ENCODE measurements at regions not wholly inside any gene's neighbourhood (a gene's known extent, or its start where the extent isn't known, plus 50 kb on each side); places are given as distances from the start of the nearest gene placed in this dataset.
"Not testable (repeated sequence)": the region's sequence is repeated elsewhere in the genome, so short reads cannot be mapped to it uniquely, and the experiment has no call there.

DNA sequence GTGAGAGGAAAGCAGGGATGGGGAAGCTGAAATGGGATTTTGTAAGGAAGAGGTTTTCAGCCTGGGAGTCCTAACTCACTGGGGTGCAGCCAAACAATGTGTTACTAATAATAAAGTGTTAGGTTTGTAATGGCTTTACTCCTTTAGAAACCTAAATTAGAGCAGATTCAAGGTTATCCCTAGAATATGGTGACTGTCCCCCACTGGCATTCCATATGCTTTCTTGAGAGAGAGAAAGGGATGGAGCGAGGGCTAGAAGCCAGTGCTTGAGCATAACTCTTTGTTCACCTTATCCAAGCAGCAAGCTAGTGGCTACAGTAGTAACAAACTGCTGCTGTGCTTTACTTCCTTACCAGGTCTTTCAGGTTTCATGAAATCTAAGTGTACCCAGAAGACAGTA is 249.1 kb upstream of the PGRMC2 start:
- no peak overlapping the region for H3K9ac ChIP-seq (ENCODE audit: low read length)
- no peak overlapping the region for H3K4me3 ChIP-seq (ENCODE audit: low read depth, low read length, poor library complexity, severe bottlenecking)
- no peaks in the 10 kb centered on the region for H4K20me1 ChIP-seq (ENCODE audit: insufficient read depth, low read length)
- H3K9me3 ChIP-seq (ENCODE audit: low read length): no peaks in the 10 kb centered on the region
- no peaks in the 10 kb centered on the region for H3K36me3 ChIP-seq (ENCODE audit: insufficient read depth, low read length)
- no peaks in the 10 kb centered on the region for H3F3A ChIP-seq (ENCODE audit: insufficient read depth, low read length)
- no peaks in the 10 kb centered on the region for H3K9me2 ChIP-seq (ENCODE audit: low read depth, low read length)
- no peak overlapping the region for H2AFZ ChIP-seq (ENCODE audit: low read length)
- no peak overlapping the region for H3K27ac ChIP-seq (ENCODE audit: low read depth, low read length, poor library complexity, severe bottlenecking)
- no peaks in the 10 kb centered on the region for H3K79me2 ChIP-seq (ENCODE audit: insufficient read depth, low read length)
- TF ChIP-seq EZH2 (IDR thresholded peaks at IDR 0.05; ENCODE audit: borderline replicate concordance, low read length) (no peak), CTCF (IDR thresholded peaks at IDR 0.05; ENCODE audit: low read length) (no peak)
- no peaks in the 10 kb centered on the region for H3K27me3 ChIP-seq (ENCODE audit: insufficient read depth, low read length)
- H3K4me2 ChIP-seq (ENCODE audit: low read length): no peak overlapping the region
- H3K4me1 ChIP-seq (ENCODE audit: insufficient read depth, low read length, severe bottlenecking): no peaks in the 10 kb centered on the region

GRCh38 chr4:128535510-128535909 is 247.9 kb upstream of the PGRMC2 start:
- not testable (repeated sequence) for H3K27me3 ChIP-seq (ENCODE audit: insufficient read depth, low read length); H3K4me2 ChIP-seq (ENCODE audit: low read length); H3K27ac ChIP-seq (ENCODE audit: low read depth, low read length, poor library complexity, severe bottlenecking); H3K4me3 ChIP-seq (ENCODE audit: low read depth, low read length, poor library complexity, severe bottlenecking); H4K20me1 ChIP-seq (ENCODE audit: insufficient read depth, low read length); H3K4me1 ChIP-seq (ENCODE audit: insufficient read depth, low read length, severe bottlenecking); H3K9me3 ChIP-seq (ENCODE audit: low read length); H3K9ac ChIP-seq (ENCODE audit: low read length); H3K79me2 ChIP-seq (ENCODE audit: insufficient read depth, low read length); H3F3A ChIP-seq (ENCODE audit: insufficient read depth, low read length); H2AFZ ChIP-seq (ENCODE audit: low read length); H3K36me3 ChIP-seq (ENCODE audit: insufficient read depth, low read length); H3K9me2 ChIP-seq (ENCODE audit: low read depth, low read length)

GRCh38 chr4:128528793-128529553 is 241.4 kb upstream of the PGRMC2 start:
- no peak overlapping the region for H3K4me3 ChIP-seq (ENCODE audit: low read depth, low read length, poor library complexity, severe bottlenecking)
- H3K79me2 ChIP-seq (ENCODE audit: insufficient read depth, low read length): no peaks in the 10 kb centered on the region
- no peaks in the 10 kb centered on the region for H3K9me3 ChIP-seq (ENCODE audit: low read length)
- H3K9ac ChIP-seq (ENCODE audit: low read length): no peak overlapping the region
- no peak overlapping the region for H3K27ac ChIP-seq (ENCODE audit: low read depth, low read length, poor library complexity, severe bottlenecking)
- no peaks in the 10 kb centered on the region for H3F3A ChIP-seq (ENCODE audit: insufficient read depth, low read length)
- H3K4me2 ChIP-seq (ENCODE audit: low read length): no peak overlapping the region
- no peaks in the 10 kb centered on the region for H3K36me3 ChIP-seq (ENCODE audit: insufficient read depth, low read length)
- H3K27me3 ChIP-seq (ENCODE audit: insufficient read depth, low read length): no peaks in the 10 kb centered on the region
- no peaks in the 10 kb centered on the region for H4K20me1 ChIP-seq (ENCODE audit: insufficient read depth, low read length)
- H3K4me1 ChIP-seq (ENCODE audit: insufficient read depth, low read length, severe bottlenecking): no peaks in the 10 kb centered on the region
- H3K9me2 ChIP-seq (ENCODE audit: low read depth, low read length): no peaks in the 10 kb centered on the region
- no peak overlapping the region for H2AFZ ChIP-seq (ENCODE audit: low read length)
- no peak for TF ChIP-seq EZH2 (IDR thresholded peaks at IDR 0.05; ENCODE audit: borderline replicate concordance, low read length)
- TF ChIP-seq CTCF (IDR thresholded peaks at IDR 0.05; ENCODE audit: low read length): no peak

DNA sequence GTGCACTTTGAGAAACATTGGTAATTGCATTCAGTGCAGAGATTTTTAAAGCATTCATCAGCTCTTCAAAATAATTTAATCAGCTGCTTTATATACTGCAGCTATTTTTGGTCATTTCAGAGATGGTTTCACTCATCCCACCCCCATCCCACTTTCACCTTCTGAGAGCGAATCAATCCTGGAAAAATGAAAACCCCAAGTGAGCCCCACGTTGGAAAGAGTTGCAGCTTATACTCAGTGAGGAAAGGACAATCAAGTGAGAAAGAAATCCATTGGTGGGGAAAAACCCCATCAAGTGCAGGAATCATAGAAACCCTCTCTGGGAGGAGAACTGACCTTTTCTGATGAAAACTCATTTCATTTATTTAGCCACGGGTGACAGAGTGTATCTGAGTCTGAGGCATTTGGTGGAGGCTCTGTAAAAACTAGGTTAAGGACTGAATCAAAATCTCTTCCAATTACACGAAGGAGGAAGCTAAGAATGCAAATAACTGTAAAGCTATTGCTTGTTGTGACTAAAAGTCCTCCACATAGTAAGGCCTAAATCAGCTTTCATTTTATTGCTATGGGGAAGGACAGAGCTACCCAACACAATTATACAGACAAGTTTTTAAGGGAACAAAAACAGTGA is 240.4 kb upstream of the PGRMC2 start:
- H3K36me3 ChIP-seq (ENCODE audit: insufficient read depth, low read length): no peaks in the 10 kb centered on the region
- no peaks in the 10 kb centered on the region for H3K9me3 ChIP-seq (ENCODE audit: low read length)
- H3K27ac ChIP-seq (ENCODE audit: low read depth, low read length, poor library complexity, severe bottlenecking): no peak overlapping the region
- H3K9me2 ChIP-seq (ENCODE audit: low read depth, low read length): no peaks in the 10 kb centered on the region
- H3K4me3 ChIP-seq (ENCODE audit: low read depth, low read length, poor library complexity, severe bottlenecking): no peak overlapping the region
- no peaks in the 10 kb centered on the region for H3K79me2 ChIP-seq (ENCODE audit: insufficient read depth, low read length)
- H3K4me2 ChIP-seq (ENCODE audit: low read length): no peak overlapping the region
- H3F3A ChIP-seq (ENCODE audit: insufficient read depth, low read length): no peaks in the 10 kb centered on the region
- H4K20me1 ChIP-seq (ENCODE audit: insufficient read depth, low read length): no peaks in the 10 kb centered on the region
- H3K27me3 ChIP-seq (ENCODE audit: insufficient read depth, low read length): no peaks in the 10 kb centered on the region
- H3K4me1 ChIP-seq (ENCODE audit: insufficient read depth, low read length, severe bottlenecking): no peaks in the 10 kb centered on the region
- H2AFZ ChIP-seq (ENCODE audit: low read length): no peak overlapping the region
- TF ChIP-seq EZH2 (IDR thresholded peaks at IDR 0.05; ENCODE audit: borderline replicate concordance, low read length) (no peak), CTCF (IDR thresholded peaks at IDR 0.05; ENCODE audit: low read length) (no peak)
- H3K9ac ChIP-seq (ENCODE audit: low read length): no peak overlapping the region
